ENCODE measurements at regions not wholly inside any gene's neighbourhood (a gene's known extent, or its start where the extent isn't known, plus 50 kb on each side); places are given as distances from the start of the nearest gene placed in this dataset.

DNA sequence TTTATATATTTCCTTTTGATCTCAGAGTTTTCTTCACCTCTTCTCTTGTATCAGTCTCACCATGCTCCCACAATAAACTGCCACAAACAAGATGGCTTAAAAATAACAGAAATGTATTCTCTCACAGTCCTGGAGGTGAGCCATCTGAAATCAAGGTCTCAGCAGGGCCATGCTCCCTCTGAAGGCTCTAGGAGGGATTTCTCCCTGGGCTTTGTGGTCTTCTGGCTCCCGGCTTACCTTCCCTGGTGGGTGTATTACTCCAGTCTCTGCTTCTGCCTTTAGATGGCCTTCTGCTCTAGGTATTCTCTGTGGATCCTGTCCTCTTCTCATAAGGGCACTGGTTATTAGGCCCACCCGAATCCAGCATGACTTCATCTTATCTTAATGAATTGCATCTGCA lies 994.7 kb upstream of the POU3F3 start:
- Histone ChIP-seq H3K9me3 (ENCODE audit: control insufficient read depth in 1 of 2, low read length in 2 of 2) (no peaks in the 10 kb centered on the region), H3K4me3 (ENCODE audit: low read depth in 1 of 2, low read length in 2 of 2) (no peak overlapping the region), H3K4me1 (ENCODE audit: control insufficient read depth in 1 of 2, insufficient read depth in 2 of 2, low read length in 2 of 2) (no peaks in the 10 kb centered on the region), H3K27me3 (ENCODE audit: control insufficient read depth in 1 of 2, insufficient read depth in 2 of 2, low read length in 2 of 2) (no peaks in the 10 kb centered on the region), H3K27ac (ENCODE audit: low read depth, low read length) (no peak overlapping the region), H3K36me3 (ENCODE audit: control insufficient read depth in 1 of 2, insufficient read depth in 2 of 2, low read length in 2 of 2) (no peaks in the 10 kb centered on the region), H3K9ac (ENCODE audit: low read depth in 1 of 2, low read length in 2 of 2) (no peak overlapping the region)

DNA sequence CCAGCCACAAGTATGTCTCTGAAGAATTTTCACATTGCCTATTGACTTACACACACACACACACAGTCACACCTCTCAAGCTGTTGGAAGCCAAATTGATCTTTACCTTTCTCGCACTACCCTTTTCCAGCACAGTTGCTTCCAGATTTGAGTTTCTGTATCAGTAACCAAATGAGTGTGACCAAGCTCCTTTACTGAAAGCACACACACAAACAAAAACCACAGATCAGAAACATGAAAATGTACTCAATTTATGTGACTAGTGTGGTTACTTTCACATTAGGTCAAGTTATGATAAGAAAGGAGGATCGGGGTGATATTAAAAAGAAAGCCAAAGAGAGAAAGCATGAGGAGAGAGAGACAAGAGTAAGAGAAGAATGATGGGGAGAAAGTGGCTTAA lies 993.9 kb upstream of the POU3F3 start:
- no peaks in the 10 kb centered on the region for H3K27me3 ChIP-seq (ENCODE audit: control insufficient read depth in 1 of 2, insufficient read depth in 2 of 2, low read length in 2 of 2)
- H3K27ac ChIP-seq (ENCODE audit: low read depth, low read length) = no peak overlapping the region
- H3K36me3 ChIP-seq (ENCODE audit: control insufficient read depth in 1 of 2, insufficient read depth in 2 of 2, low read length in 2 of 2) = no peaks in the 10 kb centered on the region
- no peak overlapping the region for H3K9ac ChIP-seq (ENCODE audit: low read depth in 1 of 2, low read length in 2 of 2)
- no peak overlapping the region for H3K4me3 ChIP-seq (ENCODE audit: low read depth in 1 of 2, low read length in 2 of 2)
- no peaks in the 10 kb centered on the region for H3K9me3 ChIP-seq (ENCODE audit: control insufficient read depth in 1 of 2, low read length in 2 of 2)
- no peaks in the 10 kb centered on the region for H3K4me1 ChIP-seq (ENCODE audit: control insufficient read depth in 1 of 2, insufficient read depth in 2 of 2, low read length in 2 of 2)

DNA sequence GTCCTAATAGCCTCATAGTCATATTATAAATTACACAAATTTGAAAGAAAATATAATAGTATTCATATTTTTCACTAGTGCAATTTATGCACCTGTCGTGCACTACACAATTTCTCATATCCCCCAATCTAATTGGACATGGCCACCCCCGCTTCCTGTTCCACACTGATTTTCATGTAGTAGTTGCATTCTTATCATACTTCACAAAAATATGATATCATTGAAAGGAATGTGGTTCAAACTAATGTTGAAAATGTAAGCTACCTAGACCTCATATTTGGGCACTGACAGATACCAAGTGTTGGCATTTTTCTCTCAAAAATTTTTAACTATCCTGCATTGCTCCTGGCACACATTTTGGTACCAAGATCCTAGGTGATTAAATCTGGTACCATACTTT lies 985.5 kb upstream of the POU3F3 start:
- Histone ChIP-seq H3K4me3 (ENCODE audit: low read depth in 1 of 2, low read length in 2 of 2) (no peak overlapping the region), H3K27me3 (ENCODE audit: control insufficient read depth in 1 of 2, insufficient read depth in 2 of 2, low read length in 2 of 2) (no peaks in the 10 kb centered on the region), H3K9ac (ENCODE audit: low read depth in 1 of 2, low read length in 2 of 2) (no peak overlapping the region), H3K4me1 (ENCODE audit: control insufficient read depth in 1 of 2, insufficient read depth in 2 of 2, low read length in 2 of 2) (no peaks in the 10 kb centered on the region), H3K27ac (ENCODE audit: low read depth, low read length) (no peak overlapping the region), H3K36me3 (ENCODE audit: control insufficient read depth in 1 of 2, insufficient read depth in 2 of 2, low read length in 2 of 2) (no peaks in the 10 kb centered on the region), H3K9me3 (ENCODE audit: control insufficient read depth in 1 of 2, low read length in 2 of 2) (no peaks in the 10 kb centered on the region)

DNA sequence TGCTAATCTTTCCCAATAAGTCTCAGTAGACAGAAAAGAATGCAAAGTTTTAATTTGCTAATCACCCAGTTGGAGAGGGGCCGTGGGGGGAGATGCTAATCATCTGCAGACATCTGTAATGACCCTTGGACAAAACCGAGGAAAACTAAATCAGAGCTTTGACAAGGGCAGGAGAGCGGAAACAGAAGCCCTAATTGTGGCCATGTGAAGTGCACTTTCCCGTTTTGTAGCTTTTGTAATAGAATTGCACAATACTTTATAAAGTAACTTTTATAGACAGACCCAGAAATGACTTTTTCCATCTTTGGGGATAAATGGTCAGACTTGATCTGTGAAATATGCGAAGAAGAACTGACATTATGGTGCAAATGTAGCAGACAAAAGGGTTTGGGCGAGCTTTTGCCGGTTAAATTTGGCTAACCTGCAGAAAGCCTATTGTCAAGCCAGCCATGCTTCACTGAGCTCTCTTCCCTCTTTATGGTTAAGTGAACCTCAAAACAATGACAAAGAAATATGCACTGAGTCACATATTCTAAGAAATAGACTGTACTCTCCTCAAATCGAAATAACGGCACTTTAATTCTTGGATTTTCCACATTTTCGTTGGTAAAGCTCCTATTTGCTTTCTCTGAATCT lies 980.1 kb upstream of the POU3F3 start:
- Histone ChIP-seq H3K36me3 (ENCODE audit: control insufficient read depth in 1 of 2, insufficient read depth in 2 of 2, low read length in 2 of 2) (no peaks in the 10 kb centered on the region), H3K9me3 (ENCODE audit: control insufficient read depth in 1 of 2, low read length in 2 of 2) (no peaks in the 10 kb centered on the region), H3K4me1 (ENCODE audit: control insufficient read depth in 1 of 2, insufficient read depth in 2 of 2, low read length in 2 of 2) (no peaks in the 10 kb centered on the region), H3K9ac (ENCODE audit: low read depth in 1 of 2, low read length in 2 of 2) (no peak overlapping the region), H3K4me3 (ENCODE audit: low read depth in 1 of 2, low read length in 2 of 2) (no peak overlapping the region), H3K27me3 (ENCODE audit: control insufficient read depth in 1 of 2, insufficient read depth in 2 of 2, low read length in 2 of 2) (no peaks in the 10 kb centered on the region), H3K27ac (ENCODE audit: low read depth, low read length) (no peak overlapping the region)

DNA sequence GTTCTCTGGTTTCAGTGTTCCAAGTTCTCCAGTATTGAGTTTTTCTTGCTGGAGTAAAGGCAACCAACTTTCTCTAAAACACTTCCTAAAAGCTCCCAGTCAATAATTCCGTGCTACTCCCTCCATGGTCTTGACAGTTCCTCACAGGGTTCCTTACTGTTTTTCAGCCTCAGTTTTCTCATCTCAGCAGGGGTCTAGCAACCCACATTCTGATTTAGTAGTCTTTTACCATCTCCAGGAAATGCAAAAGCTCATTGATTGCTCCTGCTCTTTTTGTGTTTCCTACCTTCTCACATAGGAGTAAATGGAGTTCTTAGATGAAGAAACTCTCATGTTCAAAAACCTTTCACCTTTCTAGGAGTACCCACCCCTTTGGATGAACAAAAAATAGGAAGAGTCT lies 978.8 kb upstream of the POU3F3 start:
- H3K4me1 ChIP-seq (ENCODE audit: control insufficient read depth in 1 of 2, insufficient read depth in 2 of 2, low read length in 2 of 2) = no peaks in the 10 kb centered on the region
- no peaks in the 10 kb centered on the region for H3K27me3 ChIP-seq (ENCODE audit: control insufficient read depth in 1 of 2, insufficient read depth in 2 of 2, low read length in 2 of 2)
- H3K9ac ChIP-seq (ENCODE audit: low read depth in 1 of 2, low read length in 2 of 2) = no peak overlapping the region
- no peak overlapping the region for H3K4me3 ChIP-seq (ENCODE audit: low read depth in 1 of 2, low read length in 2 of 2)
- H3K27ac ChIP-seq (ENCODE audit: low read depth, low read length) = no peak overlapping the region
- no peaks in the 10 kb centered on the region for H3K9me3 ChIP-seq (ENCODE audit: control insufficient read depth in 1 of 2, low read length in 2 of 2)
- no peaks in the 10 kb centered on the region for H3K36me3 ChIP-seq (ENCODE audit: control insufficient read depth in 1 of 2, insufficient read depth in 2 of 2, low read length in 2 of 2)

DNA sequence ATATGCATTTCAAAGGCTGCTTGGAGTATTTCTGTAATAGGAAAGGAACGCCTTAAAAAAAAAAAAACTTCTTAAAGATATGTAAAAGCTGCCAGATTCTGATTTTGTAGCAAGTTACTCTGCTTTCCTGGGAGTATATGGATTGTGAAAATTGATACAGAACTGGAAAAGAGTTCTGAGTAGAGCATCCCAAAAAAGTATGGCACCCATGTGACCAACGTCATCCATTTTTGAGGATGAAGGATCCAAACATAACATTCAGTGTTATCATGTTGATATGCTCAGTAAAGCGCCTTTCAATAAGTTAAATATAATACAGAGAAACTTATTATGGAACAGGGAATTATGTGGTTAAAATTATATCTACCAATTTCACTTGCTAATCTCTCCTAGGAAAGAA lies 978.4 kb upstream of the POU3F3 start:
- Histone ChIP-seq H3K4me3 (ENCODE audit: low read depth in 1 of 2, low read length in 2 of 2) (no peak overlapping the region), H3K4me1 (ENCODE audit: control insufficient read depth in 1 of 2, insufficient read depth in 2 of 2, low read length in 2 of 2) (no peaks in the 10 kb centered on the region), H3K9me3 (ENCODE audit: control insufficient read depth in 1 of 2, low read length in 2 of 2) (no peaks in the 10 kb centered on the region), H3K27me3 (ENCODE audit: control insufficient read depth in 1 of 2, insufficient read depth in 2 of 2, low read length in 2 of 2) (no peaks in the 10 kb centered on the region), H3K36me3 (ENCODE audit: control insufficient read depth in 1 of 2, insufficient read depth in 2 of 2, low read length in 2 of 2) (no peaks in the 10 kb centered on the region), H3K27ac (ENCODE audit: low read depth, low read length) (no peak overlapping the region), H3K9ac (ENCODE audit: low read depth in 1 of 2, low read length in 2 of 2) (no peak overlapping the region)

DNA sequence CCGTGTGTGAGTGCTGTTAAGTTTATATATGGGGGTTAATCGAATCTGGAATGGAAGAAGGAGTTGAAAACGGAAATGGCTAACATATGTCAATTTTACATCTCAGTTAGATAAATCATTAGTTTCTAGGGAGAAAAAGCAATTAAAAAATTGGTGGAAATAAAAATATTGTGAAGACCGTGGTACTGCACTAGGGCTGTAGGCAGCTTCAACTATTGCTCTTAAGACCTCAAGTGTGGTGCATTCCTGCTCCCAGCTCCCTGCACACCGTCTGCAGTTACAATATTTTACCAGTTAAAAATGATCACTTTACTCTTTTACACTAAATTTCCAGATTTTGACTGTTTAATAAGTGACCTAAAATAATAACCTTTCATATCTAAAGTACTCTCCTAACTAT lies 977.3 kb upstream of the POU3F3 start:
- Histone ChIP-seq H3K4me3 (ENCODE audit: low read depth in 1 of 2, low read length in 2 of 2) (no peak overlapping the region), H3K9ac (ENCODE audit: low read depth in 1 of 2, low read length in 2 of 2) (no peak overlapping the region), H3K36me3 (ENCODE audit: control insufficient read depth in 1 of 2, insufficient read depth in 2 of 2, low read length in 2 of 2) (no peaks in the 10 kb centered on the region), H3K27me3 (ENCODE audit: control insufficient read depth in 1 of 2, insufficient read depth in 2 of 2, low read length in 2 of 2) (no peaks in the 10 kb centered on the region), H3K27ac (ENCODE audit: low read depth, low read length) (no peak overlapping the region), H3K4me1 (ENCODE audit: control insufficient read depth in 1 of 2, insufficient read depth in 2 of 2, low read length in 2 of 2) (no peaks in the 10 kb centered on the region), H3K9me3 (ENCODE audit: control insufficient read depth in 1 of 2, low read length in 2 of 2) (no peaks in the 10 kb centered on the region)

DNA sequence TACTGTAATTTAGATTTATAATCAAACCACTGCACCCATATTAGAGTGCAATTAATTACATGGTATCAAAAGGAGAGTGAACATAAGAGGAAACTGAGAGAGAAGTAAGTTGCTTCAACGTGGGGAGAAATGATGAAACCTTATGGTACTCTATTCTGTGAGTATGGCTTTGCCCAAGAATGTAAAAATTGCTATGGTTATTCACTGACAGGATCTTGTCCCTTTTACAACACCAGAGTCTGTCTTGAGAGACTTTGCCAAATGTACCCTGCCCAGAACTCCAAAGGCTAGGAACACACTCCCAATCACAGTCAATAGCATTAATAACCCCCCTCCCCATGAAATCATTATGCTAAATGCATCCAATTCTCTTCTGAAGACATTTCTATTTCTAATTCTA lies 974.8 kb upstream of the POU3F3 start:
- H3K27me3 ChIP-seq (ENCODE audit: control insufficient read depth in 1 of 2, insufficient read depth in 2 of 2, low read length in 2 of 2) = no peaks in the 10 kb centered on the region
- H3K4me3 ChIP-seq (ENCODE audit: low read depth in 1 of 2, low read length in 2 of 2) = no peak overlapping the region
- no peaks in the 10 kb centered on the region for H3K9me3 ChIP-seq (ENCODE audit: control insufficient read depth in 1 of 2, low read length in 2 of 2)
- H3K36me3 ChIP-seq (ENCODE audit: control insufficient read depth in 1 of 2, insufficient read depth in 2 of 2, low read length in 2 of 2) = no peaks in the 10 kb centered on the region
- H3K4me1 ChIP-seq (ENCODE audit: control insufficient read depth in 1 of 2, insufficient read depth in 2 of 2, low read length in 2 of 2) = no peaks in the 10 kb centered on the region
- no peak overlapping the region for H3K27ac ChIP-seq (ENCODE audit: low read depth, low read length)
- no peak overlapping the region for H3K9ac ChIP-seq (ENCODE audit: low read depth in 1 of 2, low read length in 2 of 2)

DNA sequence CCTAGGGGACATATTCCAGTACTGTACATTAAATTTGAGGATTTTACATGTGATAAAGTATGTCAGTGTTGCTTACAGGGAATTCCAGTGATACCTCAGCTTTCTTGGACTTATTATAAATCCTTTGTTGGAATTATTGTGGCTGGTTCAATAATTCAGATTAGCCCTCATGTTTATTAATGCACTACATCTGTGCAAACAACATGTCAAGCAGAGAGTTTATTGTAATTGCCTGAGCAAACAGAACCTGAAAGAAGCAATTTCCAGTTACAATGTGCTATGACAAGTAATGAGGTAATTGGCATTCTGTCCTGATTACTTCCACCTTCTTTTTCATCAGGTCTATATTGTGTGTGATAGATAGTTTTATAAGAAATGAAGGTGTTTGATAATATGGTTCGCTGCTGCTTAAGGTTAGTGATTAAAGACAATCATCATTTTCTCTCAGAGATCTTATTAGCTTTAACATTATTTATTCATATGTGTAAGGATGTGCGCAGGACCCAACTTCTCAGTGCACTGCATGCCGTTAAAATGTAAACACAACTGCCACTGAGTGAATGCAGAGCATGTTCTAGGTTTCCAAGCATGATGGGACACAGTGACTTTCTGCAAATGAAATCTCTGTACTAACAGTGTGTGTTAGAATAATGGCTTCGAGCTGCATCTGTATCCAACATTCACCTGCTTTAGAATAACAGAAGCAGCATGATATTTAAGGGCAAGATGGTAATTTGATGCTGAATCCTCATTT lies 973.7 kb upstream of the POU3F3 start:
- H3K9me3 ChIP-seq (ENCODE audit: control insufficient read depth in 1 of 2, low read length in 2 of 2) = no peaks in the 10 kb centered on the region
- no peak overlapping the region for H3K27ac ChIP-seq (ENCODE audit: low read depth, low read length)
- H3K4me1 ChIP-seq (ENCODE audit: control insufficient read depth in 1 of 2, insufficient read depth in 2 of 2, low read length in 2 of 2) = no peaks in the 10 kb centered on the region
- no peaks in the 10 kb centered on the region for H3K27me3 ChIP-seq (ENCODE audit: control insufficient read depth in 1 of 2, insufficient read depth in 2 of 2, low read length in 2 of 2)
- H3K36me3 ChIP-seq (ENCODE audit: control insufficient read depth in 1 of 2, insufficient read depth in 2 of 2, low read length in 2 of 2) = no peaks in the 10 kb centered on the region
- H3K9ac ChIP-seq (ENCODE audit: low read depth in 1 of 2, low read length in 2 of 2) = no peak overlapping the region
- H3K4me3 ChIP-seq (ENCODE audit: low read depth in 1 of 2, low read length in 2 of 2) = no peak overlapping the region

DNA sequence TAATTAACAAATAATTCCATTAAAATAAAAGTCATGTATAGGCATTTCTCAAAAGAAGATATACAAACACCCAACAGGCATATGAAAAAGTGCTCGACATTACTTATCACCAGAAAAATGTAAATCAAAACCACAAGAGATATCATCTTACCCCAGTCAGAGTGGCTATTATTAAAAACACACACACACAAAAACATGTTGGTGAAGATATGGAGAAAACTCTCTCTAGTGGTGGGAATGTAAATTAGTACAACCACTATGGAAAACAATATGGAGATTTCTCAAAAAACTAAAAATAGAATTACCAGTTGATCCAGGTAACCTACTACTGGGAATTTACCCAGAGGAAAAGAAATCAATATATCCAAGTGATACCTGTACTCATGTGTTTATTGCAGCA lies 966.3 kb upstream of the POU3F3 start:
- no peaks in the 10 kb centered on the region for H3K9me3 ChIP-seq (ENCODE audit: control insufficient read depth in 1 of 2, low read length in 2 of 2)
- H3K4me3 ChIP-seq (ENCODE audit: low read depth in 1 of 2, low read length in 2 of 2) = no peak overlapping the region
- no peaks in the 10 kb centered on the region for H3K27me3 ChIP-seq (ENCODE audit: control insufficient read depth in 1 of 2, insufficient read depth in 2 of 2, low read length in 2 of 2)
- no peaks in the 10 kb centered on the region for H3K4me1 ChIP-seq (ENCODE audit: control insufficient read depth in 1 of 2, insufficient read depth in 2 of 2, low read length in 2 of 2)
- no peaks in the 10 kb centered on the region for H3K36me3 ChIP-seq (ENCODE audit: control insufficient read depth in 1 of 2, insufficient read depth in 2 of 2, low read length in 2 of 2)
- no peak overlapping the region for H3K27ac ChIP-seq (ENCODE audit: low read depth, low read length)
- no peak overlapping the region for H3K9ac ChIP-seq (ENCODE audit: low read depth in 1 of 2, low read length in 2 of 2)

Data from duodenal mucosa (tissue), 2 donors.